ENCODE measurements at regions not wholly inside any gene's neighbourhood (a gene's known extent, or its start where the extent isn't known, plus 50 kb on each side); places are given as distances from the start of the nearest gene placed in this dataset.

DNA sequence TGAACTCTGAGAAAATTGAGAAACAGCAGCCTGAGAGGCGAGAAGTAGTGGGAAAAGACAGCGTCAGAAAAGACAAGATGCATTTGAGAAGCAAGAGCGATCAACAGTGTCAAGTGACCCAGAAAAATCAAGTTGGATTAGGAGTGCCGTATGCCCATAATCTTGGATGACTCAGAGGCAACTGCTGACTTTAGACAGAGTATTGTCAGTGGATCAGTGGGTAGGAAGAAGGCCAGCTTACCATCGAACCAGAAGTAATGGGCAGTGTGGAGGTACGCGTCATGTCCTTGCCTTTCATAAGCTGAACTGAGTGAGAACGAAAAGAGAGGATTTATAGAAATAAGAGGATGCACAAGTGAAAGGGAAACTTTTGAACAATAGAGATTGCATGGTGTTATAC lies 151.0 kb upstream of the NAV3 start:
- no peak for TF ChIP-seq EZH2 (IDR thresholded peaks at IDR 0.05; ENCODE audit: low read depth)
- TF ChIP-seq, protein P1, sequence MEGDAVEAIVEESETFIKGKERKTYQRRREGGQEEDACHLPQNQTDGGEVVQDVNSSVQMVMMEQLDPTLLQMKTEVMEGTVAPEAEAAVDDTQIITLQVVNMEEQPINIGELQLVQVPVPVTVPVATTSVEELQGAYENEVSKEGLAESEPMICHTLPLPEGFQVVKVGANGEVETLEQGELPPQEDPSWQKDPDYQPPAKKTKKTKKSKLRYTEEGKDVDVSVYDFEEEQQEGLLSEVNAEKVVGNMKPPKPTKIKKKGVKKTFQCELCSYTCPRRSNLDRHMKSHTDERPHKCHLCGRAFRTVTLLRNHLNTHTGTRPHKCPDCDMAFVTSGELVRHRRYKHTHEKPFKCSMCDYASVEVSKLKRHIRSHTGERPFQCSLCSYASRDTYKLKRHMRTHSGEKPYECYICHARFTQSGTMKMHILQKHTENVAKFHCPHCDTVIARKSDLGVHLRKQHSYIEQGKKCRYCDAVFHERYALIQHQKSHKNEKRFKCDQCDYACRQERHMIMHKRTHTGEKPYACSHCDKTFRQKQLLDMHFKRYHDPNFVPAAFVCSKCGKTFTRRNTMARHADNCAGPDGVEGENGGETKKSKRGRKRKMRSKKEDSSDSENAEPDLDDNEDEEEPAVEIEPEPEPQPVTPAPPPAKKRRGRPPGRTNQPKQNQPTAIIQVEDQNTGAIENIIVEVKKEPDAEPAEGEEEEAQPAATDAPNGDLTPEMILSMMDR (conservative IDR thresholded peaks at IDR 0.05), result no peak
- H3K36me3 ChIP-seq (ENCODE audit: low read depth), result no peaks in the 10 kb centered on the region
- no peaks in the 10 kb centered on the region for H3F3A ChIP-seq (ENCODE audit: insufficient read depth, low read depth)
- no peak overlapping the region for H3K27ac ChIP-seq
- intact Hi-C loops (cut with micrococcal nuclease; ENCODE audit: unreplicated experiment), result no loop called here
- no peaks in the 10 kb centered on the region for H3K4me1 ChIP-seq (replicated peaks; ENCODE audit: insufficient read depth)
- no TSS peak for BruUV-seq (replicated peaks)
- DNase-seq, result no peak
- no peaks in the 10 kb centered on the region for H4K20me1 ChIP-seq (ENCODE audit: insufficient read depth)
- POLR2A ChIA-PET (ENCODE audit: unreplicated experiment), result interaction anchor here (0.5 kb wide), 1 partner anchor 479 kb away, joined by 6 read pairs; no protein-coding TSS in a partner anchor
- H3K4me2 ChIP-seq, result no peak overlapping the region
- no peak overlapping the region for H2AFZ ChIP-seq
- no peaks in the 10 kb centered on the region for H3K79me2 ChIP-seq (ENCODE audit: low read depth)
- H3K27me3 ChIP-seq (ENCODE audit: insufficient read depth, low read depth), result no peaks in the 10 kb centered on the region
- H3K9me2 ChIP-seq (ENCODE audit: insufficient read depth), result no peaks in the 10 kb centered on the region
- no peaks in the 10 kb centered on the region for H3K9me3 ChIP-seq (ENCODE audit: insufficient read depth, low read depth)
- CTCF ChIA-PET, result no interaction called here
- no peak overlapping the region for H3K4me3 ChIP-seq

DNA sequence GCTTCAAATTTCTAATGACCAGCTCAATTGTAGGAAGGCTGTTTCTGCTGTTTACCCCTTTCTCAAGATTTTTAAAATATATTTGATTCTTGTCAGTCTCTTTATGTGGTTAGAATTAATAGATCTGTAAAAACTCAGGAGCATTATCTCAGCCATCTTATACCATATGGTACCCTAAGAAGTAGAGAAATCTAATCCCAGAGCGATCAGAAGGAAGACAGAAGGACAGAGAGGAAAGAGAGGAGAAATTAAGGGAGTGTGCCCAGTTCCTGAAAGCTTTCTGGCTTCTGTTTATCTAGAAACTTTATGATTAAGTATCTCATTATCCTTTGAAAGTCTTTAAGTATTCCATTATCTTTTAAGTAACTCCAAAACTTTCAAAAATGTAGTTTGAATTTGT lies 152.1 kb upstream of the NAV3 start:
- ChIA-PET CTCF (no interaction called here), POLR2A (ENCODE audit: unreplicated experiment) (no interaction called here)
- H4K20me1 ChIP-seq (ENCODE audit: insufficient read depth), result no peaks in the 10 kb centered on the region
- no peaks in the 10 kb centered on the region for H3K79me2 ChIP-seq (ENCODE audit: low read depth)
- H3K27me3 ChIP-seq (ENCODE audit: insufficient read depth, low read depth), result no peaks in the 10 kb centered on the region
- no peaks in the 10 kb centered on the region for H3K9me3 ChIP-seq (ENCODE audit: insufficient read depth, low read depth)
- intact Hi-C loops (cut with micrococcal nuclease; ENCODE audit: unreplicated experiment), result no loop called here
- H3F3A ChIP-seq (ENCODE audit: insufficient read depth, low read depth), result no peaks in the 10 kb centered on the region
- no peak for TF ChIP-seq EZH2 (IDR thresholded peaks at IDR 0.05; ENCODE audit: low read depth)
- TF ChIP-seq, protein P1 (conservative IDR thresholded peaks at IDR 0.05), result no peak
- no peaks in the 10 kb centered on the region for H3K4me1 ChIP-seq (replicated peaks; ENCODE audit: insufficient read depth)
- H3K9me2 ChIP-seq (ENCODE audit: insufficient read depth), result no peaks in the 10 kb centered on the region
- H3K4me2 ChIP-seq, result no peak overlapping the region
- H3K36me3 ChIP-seq (ENCODE audit: low read depth), result no peaks in the 10 kb centered on the region
- no peak overlapping the region for H3K27ac ChIP-seq
- no TSS peak for BruUV-seq (replicated peaks)
- no peak for DNase-seq
- H3K4me3 ChIP-seq, result no peak overlapping the region
- H2AFZ ChIP-seq, result no peak overlapping the region

GRCh38 chr12:77667101-77667500 lies 163.6 kb upstream of the NAV3 start:
- CTCF ChIA-PET, result no interaction called here
- no peak overlapping the region; the same call in 1 of the 2 replicates for H2AFZ ChIP-seq
- no peak overlapping the region for H3K4me3 ChIP-seq
- TF ChIP-seq EZH2 (IDR thresholded peaks at IDR 0.05; ENCODE audit: low read depth), result no peak
- TF ChIP-seq, protein P1 (conservative IDR thresholded peaks at IDR 0.05), result no peak
- no peaks in the 10 kb centered on the region for H3K79me2 ChIP-seq (ENCODE audit: low read depth)
- no peaks in the 10 kb centered on the region for H3F3A ChIP-seq (ENCODE audit: insufficient read depth, low read depth)
- H3K27me3 ChIP-seq (ENCODE audit: insufficient read depth, low read depth), result no peaks in the 10 kb centered on the region
- no peaks in the 10 kb centered on the region for H3K9me3 ChIP-seq (ENCODE audit: insufficient read depth, low read depth)
- DNase-seq, result peak in 1 of 2 experiments; percentile 43
- no peaks in the 10 kb centered on the region for H3K36me3 ChIP-seq (ENCODE audit: low read depth)
- no peaks in the 10 kb centered on the region for H3K4me1 ChIP-seq (replicated peaks; ENCODE audit: insufficient read depth)
- H3K4me2 ChIP-seq, result no peak overlapping the region
- POLR2A ChIA-PET (ENCODE audit: unreplicated experiment), result no interaction called here
- H3K9me2 ChIP-seq (ENCODE audit: insufficient read depth), result no peaks in the 10 kb centered on the region
- H4K20me1 ChIP-seq (ENCODE audit: insufficient read depth), result no peaks in the 10 kb centered on the region
- intact Hi-C loops (cut with micrococcal nuclease; ENCODE audit: unreplicated experiment), result no loop called here
- H3K27ac ChIP-seq, result no peak overlapping the region
- BruUV-seq (replicated peaks), result no TSS peak
